GM21360 (cell line): ENCODE measurements at regions not wholly inside any gene's neighbourhood (a gene's known extent, or its start where the extent isn't known, plus 50 kb on each side); places are given as distances from the start of the nearest gene placed in this dataset.

ENCODE experiments used
- ATAC-seq: cut with Tn5 transposase; IDR thresholded peaks from one replicate; pipeline ENCODE4 v1.9.1; 2021; ENCODE audit warnings: mild to moderate bottlenecking, moderate library complexity; ENCODE audit not compliant: unreplicated experiment

DNA sequence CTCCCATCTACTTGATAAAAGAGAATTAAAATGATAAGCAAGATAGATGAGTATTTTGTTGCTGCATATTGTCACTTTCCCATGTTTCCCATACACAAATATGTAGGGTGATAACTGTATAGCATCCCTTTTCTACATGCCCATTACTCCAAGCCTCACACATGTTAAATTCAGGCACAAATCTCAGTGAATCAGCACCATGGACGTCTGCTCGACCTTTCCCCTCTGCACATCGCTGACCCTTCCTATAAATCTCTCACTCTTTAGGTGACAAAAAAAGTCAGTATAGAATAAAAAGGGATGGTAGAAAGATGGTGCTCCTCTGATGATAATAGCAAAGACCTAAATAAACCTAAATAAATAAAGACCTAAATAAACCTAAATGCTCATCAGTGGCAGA lies 1097.7 kb upstream of the C9orf72 start:
- ATAC-seq = no peak

- no peak for ATAC-seq
These were observed 1104.8 kb upstream of the C9orf72 start for GRCh38 chr9:28678097-28678496.

- ATAC-seq = no peak
These were observed 1114.9 kb upstream of the C9orf72 start for GRCh38 chr9:28688172-28688571.

DNA sequence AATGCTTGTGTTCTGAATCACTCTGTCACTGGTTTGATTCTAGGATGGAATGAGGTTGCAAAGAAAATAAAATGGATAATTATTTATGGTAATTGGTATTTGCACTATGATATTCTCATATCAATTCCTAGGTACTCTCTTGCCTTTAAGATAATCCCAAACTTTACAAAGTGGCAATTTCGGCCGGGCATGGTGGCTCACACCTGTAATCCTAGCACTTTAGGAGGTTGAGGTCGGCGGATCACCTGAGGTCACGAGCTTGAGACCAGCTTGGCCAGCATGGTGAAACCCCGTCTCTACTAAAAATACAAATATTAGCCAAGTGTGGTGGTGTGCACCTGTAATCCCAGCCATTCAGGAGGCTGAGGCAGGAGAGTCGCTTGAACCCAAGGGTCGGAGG lies 1118.7 kb upstream of the C9orf72 start:
- no peak for ATAC-seq

DNA sequence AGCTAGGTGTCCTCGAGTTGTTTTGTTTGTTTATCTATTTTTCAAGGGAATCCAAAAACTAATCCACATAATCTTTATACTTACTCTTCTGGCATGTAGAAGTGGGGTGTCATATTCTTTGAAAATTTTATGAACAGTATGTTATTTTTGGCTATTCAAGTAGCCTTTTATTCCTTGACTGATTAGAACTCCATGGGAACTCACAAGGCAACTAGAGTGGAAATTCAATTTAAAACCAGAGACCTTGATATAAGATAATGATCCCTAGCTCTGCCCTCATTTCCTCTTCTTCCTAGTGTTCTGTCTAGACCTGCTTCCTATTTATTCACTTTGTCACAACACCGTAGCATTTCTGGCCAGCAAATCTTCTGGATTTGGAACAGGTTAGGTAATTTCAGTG lies 1123.7 kb upstream of the C9orf72 start:
- no peak for ATAC-seq

- no peak for ATAC-seq
These were observed 1126.4 kb upstream of the C9orf72 start for GRCh38 chr9:28699632-28700031.

GRCh38 chr9:28707616-28708015 lies 1134.3 kb upstream of the C9orf72 start:
- ATAC-seq = no peak

DNA sequence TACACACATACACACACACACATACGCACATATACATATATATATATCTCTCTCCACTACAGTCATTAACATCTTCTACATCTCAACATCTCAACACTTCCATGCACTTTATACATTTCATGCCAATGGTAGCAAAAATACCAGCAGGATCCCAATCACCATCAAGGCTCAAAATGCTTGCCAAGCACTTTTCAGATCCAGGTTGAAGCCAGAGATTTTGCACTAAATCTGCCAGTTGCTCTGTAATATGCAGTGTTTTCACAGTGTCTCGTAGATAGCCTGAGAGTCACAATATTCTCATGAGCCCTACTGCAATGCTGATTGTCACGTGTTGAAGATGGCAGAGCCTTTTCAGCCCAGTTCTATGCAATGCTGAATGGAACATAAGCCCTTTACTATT lies 1140.9 kb upstream of the C9orf72 start:
- ATAC-seq = no peak

DNA sequence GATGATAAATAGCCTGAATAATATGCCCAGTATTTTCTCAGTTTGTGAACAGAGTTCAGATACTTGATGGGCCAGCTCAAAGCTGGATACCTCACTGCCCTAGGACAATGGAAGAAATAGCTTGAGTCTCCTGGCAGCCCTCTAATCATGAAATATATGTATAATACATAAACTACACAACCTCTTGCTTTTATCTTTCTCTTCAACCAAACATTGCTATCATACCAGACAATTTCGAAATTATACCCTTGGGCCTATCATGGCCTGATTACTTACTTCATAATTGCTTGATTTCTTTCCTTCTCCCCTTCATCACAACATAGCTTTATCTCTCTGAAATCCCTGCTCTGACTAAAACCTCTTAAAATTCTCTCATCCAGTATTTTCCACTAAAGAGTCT lies 1144.9 kb upstream of the C9orf72 start:
- ATAC-seq = no peak

GRCh38 chr9:28720746-28721145 lies 1147.5 kb upstream of the C9orf72 start:
- no peak for ATAC-seq

GRCh38 chr9:28730111-28730510 lies 1156.8 kb upstream of the C9orf72 start:
- no peak for ATAC-seq

- no peak for ATAC-seq
These were observed 1162.6 kb upstream of the C9orf72 start for GRCh38 chr9:28735738-28736342.

GRCh38 chr9:28741459-28741858 lies 1168.2 kb upstream of the C9orf72 start:
- ATAC-seq = no peak

- ATAC-seq = no peak
These were observed 1174.2 kb upstream of the C9orf72 start for GRCh38 chr9:28747351-28747985.

DNA sequence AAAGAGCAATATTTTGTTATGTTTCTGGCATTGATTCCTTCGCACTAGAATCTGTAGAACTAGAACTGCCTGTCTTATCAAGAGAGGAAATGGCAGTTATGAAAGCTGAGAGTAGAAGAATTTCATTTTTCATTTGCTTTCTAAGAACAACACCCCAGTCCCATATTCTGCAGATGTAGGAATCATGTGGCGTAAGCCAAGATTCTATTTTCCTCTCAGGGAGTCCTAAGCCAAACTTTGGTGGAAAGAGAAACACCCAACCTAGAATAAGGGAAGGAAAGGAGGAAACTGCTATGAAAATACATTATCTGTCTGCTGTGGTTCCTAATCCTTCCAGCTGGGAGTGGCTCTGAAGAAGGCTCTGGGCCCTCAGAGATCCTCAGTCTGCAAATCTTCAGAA lies 1176.9 kb upstream of the C9orf72 start:
- no peak for ATAC-seq

DNA sequence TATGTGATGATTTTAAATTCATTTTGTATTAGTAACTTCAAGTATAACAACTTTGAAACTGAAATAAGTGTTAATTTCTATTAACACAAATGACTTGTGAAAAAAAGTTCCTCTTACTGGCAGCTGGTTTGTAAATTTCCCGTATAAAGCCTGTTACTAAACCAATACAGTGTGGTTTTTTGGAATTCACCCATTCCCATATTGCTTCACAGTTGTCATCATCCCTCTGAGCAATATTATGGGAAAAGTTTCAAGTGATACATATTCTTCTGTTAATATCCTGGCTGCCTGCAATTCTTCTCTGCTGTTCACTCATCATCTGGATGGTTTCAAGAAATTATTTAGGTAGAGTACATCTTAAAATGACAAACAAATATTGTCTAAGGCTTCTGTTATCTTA lies 1185.1 kb upstream of the C9orf72 start:
- ATAC-seq = no peak

GRCh38 chr9:28758971-28759370 lies 1185.7 kb upstream of the C9orf72 start:
- no peak for ATAC-seq

GRCh38 chr9:28762167-28762566 lies 1188.9 kb upstream of the C9orf72 start:
- ATAC-seq = no peak

GRCh38 chr9:28764532-28764931 lies 1191.3 kb upstream of the C9orf72 start:
- ATAC-seq = no peak

GRCh38 chr9:28770226-28770625 lies 1196.9 kb upstream of the C9orf72 start:
- ATAC-seq = no peak

- no peak for ATAC-seq
These were observed 1197.5 kb upstream of the C9orf72 start for GRCh38 chr9:28770827-28771226.

DNA sequence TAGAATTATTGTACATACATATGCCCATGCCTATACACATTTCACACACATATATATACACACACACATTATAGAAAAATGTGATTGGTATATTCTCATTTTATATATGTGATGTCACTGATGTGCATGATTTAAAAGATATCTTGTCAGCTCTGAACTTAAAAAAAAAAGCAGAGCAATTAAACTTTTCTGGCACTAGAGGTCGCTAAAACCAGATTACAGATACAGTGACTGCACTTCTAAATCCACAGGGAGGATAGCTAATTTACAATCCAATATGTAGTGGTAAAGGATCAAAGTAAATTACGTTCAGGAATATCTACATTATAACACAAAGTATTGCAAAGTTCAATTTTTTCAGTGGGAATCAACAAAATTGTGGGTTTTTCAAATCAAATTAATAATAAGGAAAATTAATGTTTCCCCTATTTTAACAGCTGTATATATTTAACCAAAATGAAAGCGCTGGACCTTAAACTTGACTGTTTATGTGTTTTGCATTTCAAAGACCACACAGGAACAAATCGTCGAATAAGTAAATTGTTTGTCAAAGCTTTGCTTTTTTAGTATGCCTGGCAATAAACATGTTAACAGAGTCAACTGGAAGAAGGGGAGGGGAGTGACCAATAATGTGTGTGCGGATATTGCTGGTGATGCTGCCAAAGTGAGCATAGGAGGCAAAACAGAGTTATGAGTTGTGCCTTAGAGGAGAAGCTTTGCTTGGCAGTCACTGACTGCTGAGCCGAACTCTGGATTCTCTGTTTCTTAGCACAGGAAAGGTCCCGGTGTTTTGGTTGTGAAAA lies 1201.4 kb upstream of the C9orf72 start:
- no peak for ATAC-seq
